ENCODE measurements at regions not wholly inside any gene's neighbourhood (a gene's known extent, or its start where the extent isn't known, plus 50 kb on each side); places are given as distances from the start of the nearest gene placed in this dataset.

DNA sequence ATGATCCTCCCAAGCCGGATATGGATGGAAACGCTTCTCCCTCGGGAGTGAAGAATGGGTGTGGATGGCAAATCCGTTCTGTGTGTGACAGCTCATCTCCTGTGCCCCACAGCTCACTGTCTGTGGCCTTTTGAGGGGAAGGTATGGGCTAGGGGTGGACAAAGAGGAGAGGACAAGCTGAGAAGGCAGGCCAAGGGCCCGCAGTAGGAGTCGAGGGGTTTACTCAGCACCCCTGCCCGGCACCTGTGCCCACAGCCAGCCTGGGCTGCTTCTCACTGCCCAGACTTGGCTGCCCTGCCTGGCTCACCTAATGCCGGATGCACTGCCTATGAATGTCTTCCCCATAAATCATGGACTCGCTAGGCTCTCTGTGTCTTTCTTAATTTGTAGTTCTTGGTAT lies 503.8 kb downstream of the TCERG1L start:
- DNase-seq = no peak

DNA sequence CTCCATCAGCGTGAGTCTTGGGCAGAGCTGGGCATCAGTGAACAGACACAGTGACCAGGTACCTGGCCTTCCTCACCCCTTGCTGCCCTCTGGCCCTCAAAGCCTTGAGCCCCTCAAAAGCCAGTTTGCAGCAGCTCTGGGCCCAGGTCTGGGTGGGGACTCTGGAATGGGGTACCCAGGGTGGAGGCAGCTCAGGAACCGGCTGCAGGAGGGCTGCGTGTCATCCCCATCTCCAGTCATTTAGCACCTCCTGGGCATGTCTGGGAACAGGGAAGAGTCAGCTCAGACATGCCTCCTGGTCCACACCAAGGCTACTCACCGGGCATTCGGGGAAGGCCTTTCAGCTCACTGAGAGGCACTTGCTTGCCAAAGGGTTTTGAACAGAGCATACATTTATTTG lies 503.3 kb downstream of the TCERG1L start:
- DNase-seq = no peak

DNA sequence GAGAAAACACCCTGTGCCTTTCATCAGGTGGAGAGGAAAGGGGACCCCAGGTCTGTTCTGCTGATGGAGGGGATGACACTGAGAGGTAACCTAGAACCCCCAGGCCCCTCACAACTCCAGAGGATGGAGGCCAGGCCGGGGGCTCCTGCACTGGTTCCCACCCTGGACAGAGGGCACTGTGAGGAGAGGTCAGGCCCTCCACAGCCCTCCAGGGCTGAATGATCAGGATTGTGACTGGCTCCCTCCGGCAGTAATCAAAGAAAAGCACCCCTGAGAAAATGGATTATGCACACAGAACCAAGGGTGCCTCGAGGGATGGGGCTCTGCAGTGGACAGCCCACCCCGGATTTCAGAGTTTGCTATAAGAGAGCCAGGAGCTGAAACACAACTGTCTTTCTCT lies 502.8 kb downstream of the TCERG1L start:
- DNase-seq = no peak

DNA sequence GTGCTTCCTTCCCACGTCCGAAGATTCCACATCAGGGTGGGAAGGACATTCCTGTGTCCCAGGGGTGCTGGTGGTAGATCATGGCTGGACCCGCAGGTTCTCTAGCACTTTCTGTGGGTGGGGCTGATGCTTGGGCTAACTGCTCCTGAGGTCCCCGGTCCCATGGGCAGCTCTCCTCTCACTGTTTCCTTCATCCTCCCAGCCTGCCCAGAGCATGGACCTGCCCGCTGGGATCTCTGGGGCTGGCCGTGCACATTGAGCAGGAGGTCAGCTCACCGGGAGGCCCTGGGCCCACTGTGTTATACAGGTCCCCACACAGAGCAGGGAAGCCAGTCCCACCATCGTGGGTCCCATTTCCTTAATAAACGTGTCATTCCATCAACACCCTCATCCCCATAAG lies 502.3 kb downstream of the TCERG1L start:
- no peak for DNase-seq

GRCh38 chr10:130809761-130810515 lies 501.6 kb downstream of the TCERG1L start:
- DNase-seq = no peak

DNA sequence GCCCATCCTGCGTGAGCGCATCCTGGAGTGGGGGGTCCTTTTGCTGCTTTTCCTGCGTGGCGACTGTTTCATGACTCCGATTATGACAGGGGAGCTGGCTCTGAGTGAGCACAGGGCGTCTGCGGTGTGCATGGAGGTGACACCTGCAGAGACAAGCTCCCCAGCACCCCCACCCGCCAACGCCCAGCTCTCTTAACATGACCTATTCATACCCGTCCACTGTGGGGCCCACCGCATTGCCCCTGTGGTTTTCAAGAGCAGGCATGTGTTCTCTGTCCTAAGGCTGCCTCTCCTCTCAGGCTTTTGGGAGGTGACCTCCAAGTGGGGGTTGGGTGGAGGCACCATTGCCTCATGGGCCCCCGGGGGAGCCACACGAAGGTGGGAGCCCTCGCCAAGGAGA lies 500.7 kb downstream of the TCERG1L start:
- DNase-seq = no peak

- no peak for DNase-seq
Measured at GRCh38 chr10:130812381-130813148, 499.0 kb downstream of the TCERG1L start.

DNA sequence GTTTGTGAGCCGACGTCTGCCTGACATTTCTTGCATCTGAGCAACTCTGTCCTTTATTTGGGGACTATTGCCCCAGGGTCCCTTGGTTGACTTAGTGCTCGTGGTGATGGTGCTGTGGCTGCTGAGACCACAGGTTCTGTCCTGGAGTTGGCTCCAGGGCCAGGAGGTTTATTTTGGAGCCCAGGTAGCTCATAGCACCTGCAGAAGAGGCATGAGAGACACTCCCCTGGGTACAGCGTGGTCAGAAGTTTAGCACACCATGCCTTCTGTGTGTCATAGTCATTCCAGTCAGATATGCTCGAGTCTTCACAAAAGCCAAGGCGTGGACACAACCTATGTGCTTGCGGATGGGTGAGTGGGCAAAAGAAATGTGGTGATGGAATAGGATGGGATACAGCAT lies 496.9 kb downstream of the TCERG1L start:
- no peak for DNase-seq

DNA sequence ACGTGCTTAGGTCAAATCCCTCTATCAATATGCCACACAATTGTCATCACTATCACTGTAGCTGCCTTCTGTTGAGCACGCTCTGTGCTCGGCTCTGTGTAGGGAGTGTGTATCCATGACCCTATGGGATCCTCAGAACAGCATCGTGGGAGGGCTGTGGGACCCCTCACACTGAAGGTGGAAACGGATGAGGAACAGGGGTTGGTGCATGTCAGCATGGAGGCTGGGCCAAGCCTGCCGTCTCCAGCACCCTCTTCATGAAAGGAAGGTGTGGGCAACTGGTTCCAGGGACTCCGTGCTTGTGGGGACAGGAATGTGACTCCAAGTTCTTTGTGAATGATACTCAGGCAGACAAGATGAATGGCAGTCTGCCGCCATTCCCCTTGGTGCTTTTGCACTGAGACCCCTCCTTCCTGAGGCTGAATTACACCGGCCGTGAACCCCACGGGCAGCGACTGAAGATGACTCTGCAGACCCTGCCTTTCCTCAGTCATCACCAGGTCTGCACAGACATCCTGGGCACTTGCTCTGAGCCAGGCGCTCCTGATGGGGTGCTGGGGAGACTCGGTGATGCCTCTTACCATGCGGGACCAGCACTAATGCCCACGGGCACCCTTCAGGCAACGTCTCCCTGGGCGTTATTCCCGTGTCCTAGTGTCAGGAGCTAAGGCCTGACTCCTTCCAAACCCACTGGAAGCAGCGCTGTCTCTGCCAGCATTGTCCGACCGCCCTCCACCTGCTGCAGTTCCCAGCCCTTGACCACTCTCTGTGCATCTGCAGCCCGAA lies 495.2 kb downstream of the TCERG1L start:
- no peak for DNase-seq

DNA sequence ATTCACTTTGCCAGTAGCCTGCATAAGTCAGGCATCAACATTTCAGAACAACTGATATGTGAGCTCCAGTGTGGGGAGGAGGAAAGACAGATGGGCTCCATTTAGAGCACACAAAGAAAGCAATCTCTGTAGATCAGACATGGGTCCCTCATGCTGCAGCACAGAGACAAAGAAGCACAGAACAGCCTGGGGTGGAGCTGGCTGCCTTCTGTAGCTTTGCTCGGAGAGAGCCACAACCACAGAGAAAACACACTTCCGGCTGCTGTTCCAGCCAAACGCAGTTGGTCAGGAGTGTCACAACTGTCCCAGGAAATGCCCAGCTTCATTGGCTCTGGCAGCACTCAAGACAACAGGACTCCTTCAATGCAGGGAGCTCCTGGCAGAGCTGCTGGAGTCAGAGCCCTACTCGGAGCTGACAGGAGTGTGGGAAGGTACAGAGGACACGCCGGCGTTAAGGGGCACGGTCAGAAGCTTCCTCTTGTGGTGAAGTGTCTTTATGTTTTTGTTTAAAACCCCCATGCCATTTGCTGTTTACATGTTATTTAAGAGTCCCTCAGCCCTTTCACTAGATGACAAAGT lies 494.4 kb downstream of the TCERG1L start:
- no peak for DNase-seq

DNA sequence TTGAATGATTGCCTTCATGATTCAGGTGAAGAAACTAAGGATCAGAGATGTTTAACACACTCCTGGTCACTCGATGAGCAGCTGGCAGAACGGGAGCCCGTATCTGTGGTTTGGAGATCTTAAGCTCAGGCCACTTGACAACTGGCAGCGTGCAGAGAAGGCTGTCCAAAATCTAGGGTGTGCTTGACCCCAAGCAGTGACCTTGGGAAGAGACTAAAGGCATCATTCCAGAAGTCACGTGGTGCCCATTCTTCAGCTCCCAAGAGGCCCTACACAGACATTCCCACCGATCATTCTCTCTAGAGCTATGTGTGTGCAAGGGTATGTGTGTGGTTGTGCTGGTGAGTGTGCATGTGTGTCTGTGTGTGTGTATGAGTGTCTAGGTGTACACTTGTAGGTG lies 493.8 kb downstream of the TCERG1L start:
- no peak for DNase-seq

DNA sequence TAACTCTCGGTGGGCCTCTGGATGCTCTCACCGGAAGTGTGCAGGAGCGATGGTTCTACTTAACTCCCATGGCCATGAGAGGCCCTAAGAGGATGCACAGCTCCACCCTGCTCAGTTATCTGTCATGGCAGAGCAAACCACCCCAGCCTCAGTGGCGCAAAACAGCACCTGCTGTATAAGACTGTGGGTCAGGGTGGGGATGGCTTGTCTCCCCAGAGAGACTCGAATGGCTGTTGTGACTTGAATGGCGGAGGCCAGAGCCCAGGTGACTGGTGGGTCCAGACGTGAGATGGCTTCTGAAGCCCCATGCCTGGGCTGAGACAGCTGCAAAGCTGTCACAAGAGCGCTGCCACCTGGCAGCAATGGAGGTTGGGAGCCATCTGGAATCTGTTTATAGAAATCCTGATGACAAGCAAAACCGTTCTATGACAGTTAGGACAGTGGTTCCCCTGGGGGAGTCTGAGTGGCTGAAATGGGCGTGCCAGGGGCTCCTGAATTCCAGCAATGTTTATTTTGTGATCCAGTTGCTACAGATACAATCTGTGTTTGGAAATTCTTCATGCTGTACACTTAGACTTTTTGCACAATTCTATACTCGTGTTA lies 490.5 kb downstream of the TCERG1L start:
- no peak for DNase-seq

- no peak for DNase-seq
Measured at GRCh38 chr10:130824230-130825014, 487.1 kb downstream of the TCERG1L start.

DNA sequence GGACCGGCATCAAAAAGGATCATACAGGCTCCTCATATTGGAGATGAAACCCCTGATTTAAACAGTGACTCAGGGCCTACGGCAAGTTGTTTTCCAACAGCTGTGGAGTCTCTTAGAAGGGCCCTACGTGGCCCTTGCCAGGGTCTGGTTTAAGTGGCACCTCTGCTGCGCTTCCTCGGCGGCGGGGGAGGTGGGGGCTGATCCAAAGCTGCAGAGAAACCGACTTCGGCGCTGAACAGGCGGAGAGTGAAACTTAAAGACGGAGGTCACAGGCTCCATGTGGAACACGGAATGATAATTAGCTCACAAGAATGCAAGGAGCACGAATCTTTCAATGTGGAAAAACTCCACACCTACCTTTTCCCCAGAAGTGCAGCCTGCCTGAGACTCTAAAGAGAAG lies 477.9 kb downstream of the TCERG1L start:
- DNase-seq = no peak

DNA sequence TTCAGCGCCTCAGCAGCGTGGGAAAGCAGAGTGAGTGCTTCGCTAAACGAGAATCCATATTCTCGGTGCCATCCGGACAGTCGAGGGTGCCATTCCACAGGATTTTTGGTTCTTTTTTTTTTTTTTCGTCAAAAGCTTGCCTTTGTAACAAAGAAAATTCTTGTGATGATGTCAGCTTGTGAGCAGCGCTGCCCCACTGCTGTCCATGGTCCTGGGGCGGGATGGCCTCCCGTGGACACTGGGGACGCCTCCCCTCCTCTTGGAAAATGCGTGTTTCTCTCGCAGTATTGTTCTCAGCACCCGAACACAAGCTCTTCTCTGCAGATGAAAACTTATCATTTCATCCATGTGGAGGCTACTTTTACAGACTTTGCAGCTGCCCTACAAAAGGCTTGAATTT lies 477.4 kb downstream of the TCERG1L start:
- DNase-seq = no peak

GRCh38 chr10:130834573-130834972 lies 476.9 kb downstream of the TCERG1L start:
- no peak for DNase-seq

DNA sequence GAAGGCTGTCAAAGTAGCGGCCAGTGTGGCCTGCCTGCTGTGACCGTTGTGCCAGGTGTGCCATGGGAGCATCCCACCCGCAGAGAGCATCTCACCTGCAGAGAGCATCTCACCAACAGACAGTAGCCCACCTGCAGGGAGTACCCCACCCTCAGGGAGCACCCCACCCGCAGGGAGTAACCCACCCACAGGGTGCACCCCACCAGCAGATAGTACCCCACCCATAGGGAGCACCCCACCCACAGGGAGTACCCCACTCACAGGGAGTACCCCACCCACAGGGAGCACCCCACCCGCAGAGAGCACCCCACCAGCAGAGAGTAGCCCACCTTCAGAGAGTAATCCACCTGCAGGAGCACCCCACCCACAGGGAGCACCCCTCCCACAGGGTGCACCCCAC lies 476.5 kb downstream of the TCERG1L start:
- no peak for DNase-seq

- no peak for DNase-seq
Measured at GRCh38 chr10:130836344-130836743, 475.2 kb downstream of the TCERG1L start.

DNA sequence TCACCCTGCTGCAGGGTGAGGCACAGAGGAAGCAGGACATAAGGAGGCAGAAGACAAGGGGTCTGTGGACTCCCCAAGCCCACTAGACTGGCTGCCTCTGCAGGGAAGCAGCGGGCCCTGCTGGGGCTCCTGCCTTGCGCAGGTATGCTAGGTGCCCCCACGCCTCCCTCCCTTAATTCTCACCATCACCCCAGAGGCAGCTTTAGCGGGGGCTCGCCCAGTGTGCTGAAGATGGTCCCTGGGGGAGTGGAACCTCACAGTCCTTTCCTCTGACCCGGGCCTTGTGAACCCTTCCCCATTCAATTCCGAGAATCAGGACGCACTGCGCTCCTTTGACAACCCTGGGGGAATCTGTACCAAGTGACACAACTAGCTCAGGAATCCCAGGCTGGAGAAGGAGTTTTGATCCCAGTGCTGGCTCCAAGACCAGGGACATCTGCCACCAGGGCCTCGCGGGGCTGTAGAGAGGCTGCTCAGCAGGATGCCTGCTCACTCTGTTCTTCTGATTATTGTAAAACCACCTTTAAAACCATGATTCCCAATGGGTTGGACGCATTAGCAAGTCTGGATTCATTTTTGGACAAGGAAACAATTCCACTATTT lies 468.4 kb downstream of the TCERG1L start:
- DNase-seq = no peak

DNA sequence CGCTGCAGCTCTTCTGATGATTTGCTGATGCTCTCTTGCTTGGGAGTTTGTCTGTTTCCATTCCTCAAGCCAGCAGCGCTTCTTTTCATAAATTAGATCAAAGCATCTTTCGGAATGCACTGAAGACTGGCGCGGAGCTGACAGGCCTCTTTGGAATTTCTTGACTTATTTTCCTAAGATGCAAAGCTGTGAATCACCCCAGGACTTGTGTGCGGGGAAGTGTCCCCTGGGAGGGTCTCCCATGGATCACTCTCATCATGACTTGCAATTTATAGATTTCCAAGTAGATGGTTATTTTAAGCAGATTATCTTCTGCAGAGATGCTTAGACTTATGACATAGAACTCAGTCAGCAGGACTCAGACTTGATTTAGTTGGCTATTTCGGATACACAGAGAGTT lies 467.2 kb downstream of the TCERG1L start:
- DNase-seq = no peak

GRCh38 chr10:130847170-130847569 lies 464.4 kb downstream of the TCERG1L start:
- no peak for DNase-seq

DNA sequence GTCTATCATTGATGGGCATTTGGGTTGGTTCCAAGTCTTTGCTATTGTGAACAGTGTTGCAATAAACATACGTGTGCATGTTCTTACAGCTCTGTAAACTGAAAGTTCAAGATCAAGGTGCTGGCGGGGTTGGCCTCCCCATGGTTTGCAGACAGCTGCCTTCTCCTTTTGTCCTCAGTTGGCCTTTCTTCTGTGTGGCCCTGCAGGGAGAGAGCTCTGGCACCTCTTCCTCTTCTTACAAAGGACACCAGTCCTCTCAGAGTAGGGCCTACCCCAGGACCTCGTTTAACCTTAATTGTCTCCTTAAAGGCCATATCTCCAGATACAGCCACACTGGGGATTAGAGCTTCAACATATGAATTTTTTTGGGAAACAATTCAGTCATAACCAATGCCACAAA lies 462.7 kb downstream of the TCERG1L start:
- no peak for DNase-seq

Data from activated CD4-positive, alpha-beta T cell treated with anti-CD3 and anti-CD28 coated beads for 1 hour (primary cell).